IMR-90 (cell line): ENCODE measurements at regions not wholly inside any gene's neighbourhood (a gene's known extent, or its start where the extent isn't known, plus 50 kb on each side); places are given as distances from the start of the nearest gene placed in this dataset.

ENCODE experiments used
- ATAC-seq: fragments of 200-7000 bp; cut with Tn5 transposase; 2 replicates; pipeline ENCODE4 v1.9.1; 2020; ENCODE audit warnings: low read depth, mild to moderate bottlenecking, moderate library complexity
- BruUV-seq: library from RNA; stranded (reverse); fragments of 400-500 nt; replicated peaks from 2 replicates; lab custom pipeline; 2021; lab: Mats Ljungman, UMichigan
- CTCF ChIA-PET: fragments of 300-600 bp; formaldehyde crosslinking; extraction: SDS; loops from one replicate; lab custom pipeline; 2021; ENCODE audit warnings: antibody characterized with exemption; lab: Yijun Ruan, JAX
- POLR2A ChIA-PET: fragments of 300-600 bp; sonication (Branson Sonifier 250); formaldehyde crosslinking; loops from one replicate; lab custom pipeline; 2022; ENCODE audit warnings: antibody characterized with exemption; ENCODE audit not compliant: unreplicated experiment; lab: Charles Lee
- DNase-seq: peaks from one replicate; pipeline ENCODE4 v3.0.0; 2013
- H2AFZ ChIP-seq: replicated peaks from 2 replicates; pipeline ENCODE3; 2013; ENCODE audit warnings: low read length, mild to moderate bottlenecking; ENCODE audit not compliant: poor library complexity
- H2AK5ac ChIP-seq: 2 replicates; pipeline ENCODE4 v1.6.1; 2013; ENCODE audit warnings: low read depth, low read length, inconsistent platforms
- H2AK9ac ChIP-seq: replicated peaks from 2 replicates; pipeline ENCODE3; 2013; ENCODE audit warnings: mild to moderate bottlenecking, low read depth, low read length, moderate library complexity; ENCODE audit not compliant: poor library complexity
- H2BK120ac ChIP-seq: 2 replicates; pipeline ENCODE4 v1.6.1; 2013; ENCODE audit warnings: low read depth, low read length, inconsistent platforms
- H2BK15ac ChIP-seq: 3 replicates; pipeline ENCODE4 v1.6.1; 2013; ENCODE audit warnings: low read depth, low read length, inconsistent platforms
- H2BK20ac ChIP-seq: 2 replicates; pipeline ENCODE4 v1.6.1; 2013; ENCODE audit warnings: low read depth, mild to moderate bottlenecking, inconsistent platforms, low read length, moderate library complexity
- H2BK5ac ChIP-seq: 2 replicates; pipeline ENCODE4 v1.6.1; 2013; ENCODE audit warnings: mild to moderate bottlenecking, low read depth, low read length, inconsistent platforms; ENCODE audit not compliant: poor library complexity, severe bottlenecking
- H3K14ac ChIP-seq: replicated peaks from 2 replicates; pipeline ENCODE4 v1.6.1; 2013; ENCODE audit warnings: low read depth, low read length, inconsistent platforms
- H3K18ac ChIP-seq: 2 replicates; pipeline ENCODE4 v1.6.1; 2013; ENCODE audit warnings: low read depth, low read length, control low read depth
- H3K23ac ChIP-seq: 2 replicates; pipeline ENCODE4 v1.6.1; 2013; ENCODE audit warnings: low read depth, low read length, inconsistent platforms
- H3K27ac ChIP-seq: 2 replicates; pipeline ENCODE4 v1.5.1; 2013; ENCODE audit warnings: mild to moderate bottlenecking, control low read depth, low read length; ENCODE audit not compliant: insufficient read depth
- H3K27me3 ChIP-seq: 2 replicates; pipeline ENCODE4 v1.6.1; 2013; ENCODE audit warnings: low read length; ENCODE audit not compliant: control insufficient read depth, insufficient read depth
- H3K36me3 ChIP-seq: 2 replicates; pipeline ENCODE4 v1.6.1; 2013; ENCODE audit warnings: low read length, mixed read lengths; ENCODE audit not compliant: control insufficient read depth, insufficient read depth
- H3K4ac ChIP-seq: 2 replicates; pipeline ENCODE4 v1.6.1; 2013; ENCODE audit warnings: low read depth, low read length, inconsistent platforms
- H3K4me1 ChIP-seq: 2 replicates; pipeline ENCODE4 v1.6.1; 2013; ENCODE audit warnings: low read length, mixed read lengths; ENCODE audit not compliant: control insufficient read depth, insufficient read depth
- H3K4me2 ChIP-seq: 2 replicates; pipeline ENCODE4 v1.6.1; 2013; ENCODE audit warnings: low read depth, mild to moderate bottlenecking, control low read depth, low read length, moderate library complexity
- H3K4me3 ChIP-seq: 2 replicates; pipeline ENCODE4 v1.5.1; 2013; ENCODE audit warnings: low read depth, mild to moderate bottlenecking, control low read depth, low read length, moderate library complexity; ENCODE audit not compliant: insufficient read depth
- H3K56ac ChIP-seq: 2 replicates; pipeline ENCODE4 v1.6.1; 2013; ENCODE audit warnings: low read length, inconsistent platforms; ENCODE audit not compliant: insufficient read depth; ENCODE audit errors: extremely low read depth
- H3K79me1 ChIP-seq, 2 experiments: 2 replicates each; pipeline ENCODE4 v1.6.1; 2013; ENCODE audit warnings: low read length in 2 of 2, inconsistent platforms in 1 of 2, low read depth in 1 of 2
- H3K9ac ChIP-seq: 2 replicates; pipeline ENCODE4 v1.6.1; 2013; ENCODE audit warnings: low read depth, low read length, control low read depth
- H3K9me1 ChIP-seq: 2 replicates; pipeline ENCODE4 v1.6.1; 2013; ENCODE audit warnings: low read length, inconsistent platforms; ENCODE audit not compliant: insufficient read depth
- H3K9me3 ChIP-seq: 2 replicates; pipeline ENCODE4 v1.6.1; 2013; ENCODE audit warnings: low read length; ENCODE audit not compliant: control insufficient read depth, insufficient read depth
- H4K20me1 ChIP-seq: 2 replicates; pipeline ENCODE4 v1.6.1; 2013; ENCODE audit warnings: low read length, inconsistent platforms; ENCODE audit not compliant: insufficient read depth
- H4K5ac ChIP-seq: 2 replicates; pipeline ENCODE4 v1.6.1; 2013; ENCODE audit warnings: mild to moderate bottlenecking, low read depth, low read length, control low read depth
- H4K8ac ChIP-seq, 2 experiments: 2 replicates each; pipeline ENCODE4 v1.6.1; 2013; ENCODE audit warnings: low read depth in 2 of 2, low read length in 2 of 2, control low read depth in 1 of 2, inconsistent platforms in 1 of 2
- H4K91ac ChIP-seq: 2 replicates; pipeline ENCODE4 v1.6.1; 2013; ENCODE audit warnings: low read depth, low read length, inconsistent platforms; ENCODE audit not compliant: insufficient read depth
- BHLHE40 ChIP-seq: fragments of 150-350 bp; IDR thresholded peaks from 2 replicates; pipeline ENCODE4 v1.6.1; 2016; ENCODE audit warnings: mild to moderate bottlenecking, low read depth, low read length
- CEBPB ChIP-seq: IDR thresholded peaks from 2 replicates; pipeline ENCODE4 v1.6.1; 2012; ENCODE audit warnings: low read depth, low read length, improper control_type of control experiment
- CHD1 ChIP-seq: IDR thresholded peaks from 2 replicates; pipeline ENCODE4 v1.6.1; 2012; ENCODE audit warnings: low read depth, low read length, improper control_type of control experiment
- FOS ChIP-seq: fragments of 150-350 bp; IDR thresholded peaks from 2 replicates; pipeline ENCODE4 v1.6.1; 2016; ENCODE audit warnings: low read depth, low read length
- MAFK ChIP-seq: IDR thresholded peaks from 2 replicates; pipeline ENCODE4 v1.6.1; 2012; ENCODE audit warnings: low read depth, low read length, improper control_type of control experiment
- MAZ ChIP-seq: IDR thresholded peaks from 2 replicates; pipeline ENCODE4 v1.6.1; 2012; ENCODE audit warnings: low read depth, mild to moderate bottlenecking, low read length, improper control_type of control experiment, moderate library complexity, borderline replicate concordance
- NFE2L2 ChIP-seq: fragments of 150-350 bp; IDR thresholded peaks from 2 replicates; pipeline ENCODE4 v1.6.1; 2016; ENCODE audit warnings: low read depth, mild to moderate bottlenecking, low read length
- POLR2A ChIP-seq: IDR thresholded peaks from 2 replicates; pipeline ENCODE4 v1.6.1; 2012; ENCODE audit warnings: mild to moderate bottlenecking, low read depth, low read length
- RAD21 ChIP-seq: IDR thresholded peaks from 2 replicates; pipeline ENCODE4 v1.6.1; 2012; ENCODE audit warnings: low read length, improper control_type of control experiment
- RCOR1 ChIP-seq: IDR thresholded peaks from 2 replicates; pipeline ENCODE4 v1.6.1; 2012; ENCODE audit warnings: mild to moderate bottlenecking, low read length, improper control_type of control experiment; ENCODE audit not compliant: insufficient replicate concordance
- RFX5 ChIP-seq: IDR thresholded peaks from 2 replicates; pipeline ENCODE4 v1.8.0; 2012; ENCODE audit warnings: low read depth, mild to moderate bottlenecking, low read length, moderate library complexity
- SMC3 ChIP-seq: fragments of 150-350 bp; IDR thresholded peaks from 2 replicates; pipeline ENCODE4 v1.6.1; 2016; ENCODE audit warnings: low read depth, mild to moderate bottlenecking, antibody characterized with exemption, low read length, moderate library complexity
- WGBS, 2 experiments: methylation state at CpG; one replicate each; pipeline versions ENCODE4 v1.1.5 to v1.1.7; 2013; ENCODE audit warnings: missing lambda C conversion rate in 2 of 2; ENCODE audit not compliant: insufficient read length in 1 of 2; ENCODE audit errors: extremely low coverage in 2 of 2; 5-methylcytosine and 5-hydroxymethylcytosine counted together
- dilution Hi-C: fragments of 300-500 bp; cut with HindIII; formaldehyde crosslinking; loops from one replicate; pipeline ENCODE4 v1.14.3; 2018; ENCODE audit warnings: low sequenced_read_pairs; ENCODE audit not compliant: unreplicated experiment
- in situ Hi-C: fragments of 300-500 bp; cut with MboI; formaldehyde crosslinking; loops from 3 replicates; pipeline ENCODE4 v1.14.3; 2019; ENCODE audit warnings: low sequenced_read_pairs, inconsistent platforms, mixed read lengths
- intact Hi-C: fragments of 100-400 bp; cut with micrococcal nuclease; formaldehyde crosslinking; loops from 2 replicates; pipeline ENCODE4 v1.10.0; 2022
- TF ChIP-seq, protein P1 (sequence below): conservative IDR thresholded peaks from 2 replicates; pipeline ENCODE4 v1.5.1; 2012; ENCODE audit warnings: mild to moderate bottlenecking, low read depth, low read length, improper control_type of control experiment
- TF ChIP-seq, protein P2 (sequence below): fragments of 150-350 bp; IDR thresholded peaks from 2 replicates; pipeline ENCODE4 v1.6.1; 2017; ENCODE audit warnings: mild to moderate bottlenecking, antibody characterized with exemption, low read length, low read depth
- TF ChIP-seq, protein P3 (sequence below): fragments of 150-350 bp; IDR thresholded peaks from 2 replicates; pipeline ENCODE4 v1.6.1; 2016; ENCODE audit warnings: low read depth, mild to moderate bottlenecking, low read length, moderate library complexity, borderline replicate concordance

DNA sequence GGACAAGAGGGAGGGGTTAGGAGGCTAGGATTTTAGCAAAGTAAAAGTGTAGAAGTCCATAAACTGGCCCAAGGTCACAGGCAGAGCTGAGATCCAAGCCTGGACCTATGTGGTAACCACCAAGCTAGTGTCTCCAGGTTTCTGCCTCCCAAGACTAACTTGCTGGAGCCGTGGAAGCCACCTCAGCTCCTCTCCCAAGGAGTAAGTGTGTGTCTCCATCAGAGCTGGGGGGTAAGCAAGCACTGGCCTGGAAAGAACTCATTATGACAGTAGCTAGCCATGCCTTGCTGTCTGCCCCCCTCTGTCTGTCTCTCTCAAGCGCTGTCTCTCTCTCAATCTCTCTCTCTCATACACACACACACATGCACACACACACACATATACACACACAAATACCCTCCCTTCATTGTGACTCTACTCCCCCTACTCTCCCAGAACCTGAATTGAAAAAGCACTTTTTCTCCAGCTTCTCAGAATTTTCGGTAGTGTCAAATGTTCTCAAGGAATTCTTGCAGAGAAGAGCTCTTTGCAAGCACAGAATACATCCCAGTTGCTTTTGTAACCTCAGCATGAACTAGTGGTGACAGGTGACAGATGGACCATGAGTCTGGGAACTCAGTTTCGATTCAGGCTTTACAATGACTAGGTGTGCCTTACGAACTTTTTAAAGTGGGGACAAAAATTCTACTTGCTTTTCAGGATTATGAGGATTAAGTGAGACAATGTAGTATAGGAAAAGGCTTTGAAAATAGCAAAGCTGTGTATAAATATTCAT, 238.0 kb upstream of the FGGY start:
- H3K14ac ChIP-seq: no peak overlapping the region
- dilution Hi-C loops: no loop called here
- H4K20me1 ChIP-seq: no peaks in the 10 kb centered on the region

More for the DNA sequence above, 238.0 kb upstream of the FGGY start:
- H2BK15ac ChIP-seq: no peak overlapping the region
- H3K79me1 ChIP-seq: no peaks in the 10 kb centered on the region
- H3K4me2 ChIP-seq: no peak overlapping the region
- 72% methylated on average over 2 of the region's 5 CpGs; no CpG with 5 or more reads in 1 of the 2 experiments for WGBS, 2 experiments
- peaks cover 2% of the 10 kb centered on the region; the same call in 1 of the 2 replicates for H3K9me1 ChIP-seq
- DNase-seq (no peak), ATAC-seq (no peak)
- no peak overlapping the region for H3K18ac ChIP-seq
- H3K27me3 ChIP-seq: no peaks in the 10 kb centered on the region
- H3K36me3 ChIP-seq: no peaks in the 10 kb centered on the region
- no peak overlapping the region for H3K23ac ChIP-seq
- no peak overlapping the region for H2BK5ac ChIP-seq
- ChIA-PET CTCF (no interaction called here), POLR2A (interaction anchor here (0.5 kb wide), 1 partner anchor 671 kb away, joined by 3 read pairs; no protein-coding TSS in a partner anchor)
- peaks cover 3% of the 10 kb centered on the region; the same call in 1 of the 2 replicates for H3K9me3 ChIP-seq
- no peak overlapping the region for H2BK120ac ChIP-seq
- intact Hi-C loops: loop anchor here (5.0 kb wide), 1 partner anchor 157 kb away; no protein-coding TSS in a partner anchor
- no peak overlapping the region for H3K56ac ChIP-seq
- no peak overlapping the region for H4K8ac ChIP-seq
- H3K4ac ChIP-seq: 0 out of 2 replicates have a peak overlapping the region, but pooled peaks have one; percentile 1
- no peak overlapping the region for H2BK20ac ChIP-seq
- in situ Hi-C loops: no loop called here
- H3K27ac ChIP-seq: no peak overlapping the region
- H2AFZ ChIP-seq: peak overlapping the region; percentile 58
- H2AK9ac ChIP-seq: no peak overlapping the region
- TF ChIP-seq BHLHE40 (no peak), MAZ (no peak), SMC3 (no peak), RCOR1 (no peak), CEBPB (no peak), POLR2A (no peak), RFX5 (no peak), MAFK (no peak), RAD21 (no peak), FOS (no peak), CHD1 (no peak), NFE2L2 (no peak)
- TF ChIP-seq, protein P1, sequence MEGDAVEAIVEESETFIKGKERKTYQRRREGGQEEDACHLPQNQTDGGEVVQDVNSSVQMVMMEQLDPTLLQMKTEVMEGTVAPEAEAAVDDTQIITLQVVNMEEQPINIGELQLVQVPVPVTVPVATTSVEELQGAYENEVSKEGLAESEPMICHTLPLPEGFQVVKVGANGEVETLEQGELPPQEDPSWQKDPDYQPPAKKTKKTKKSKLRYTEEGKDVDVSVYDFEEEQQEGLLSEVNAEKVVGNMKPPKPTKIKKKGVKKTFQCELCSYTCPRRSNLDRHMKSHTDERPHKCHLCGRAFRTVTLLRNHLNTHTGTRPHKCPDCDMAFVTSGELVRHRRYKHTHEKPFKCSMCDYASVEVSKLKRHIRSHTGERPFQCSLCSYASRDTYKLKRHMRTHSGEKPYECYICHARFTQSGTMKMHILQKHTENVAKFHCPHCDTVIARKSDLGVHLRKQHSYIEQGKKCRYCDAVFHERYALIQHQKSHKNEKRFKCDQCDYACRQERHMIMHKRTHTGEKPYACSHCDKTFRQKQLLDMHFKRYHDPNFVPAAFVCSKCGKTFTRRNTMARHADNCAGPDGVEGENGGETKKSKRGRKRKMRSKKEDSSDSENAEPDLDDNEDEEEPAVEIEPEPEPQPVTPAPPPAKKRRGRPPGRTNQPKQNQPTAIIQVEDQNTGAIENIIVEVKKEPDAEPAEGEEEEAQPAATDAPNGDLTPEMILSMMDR: no peak
- TF ChIP-seq, protein P2, sequence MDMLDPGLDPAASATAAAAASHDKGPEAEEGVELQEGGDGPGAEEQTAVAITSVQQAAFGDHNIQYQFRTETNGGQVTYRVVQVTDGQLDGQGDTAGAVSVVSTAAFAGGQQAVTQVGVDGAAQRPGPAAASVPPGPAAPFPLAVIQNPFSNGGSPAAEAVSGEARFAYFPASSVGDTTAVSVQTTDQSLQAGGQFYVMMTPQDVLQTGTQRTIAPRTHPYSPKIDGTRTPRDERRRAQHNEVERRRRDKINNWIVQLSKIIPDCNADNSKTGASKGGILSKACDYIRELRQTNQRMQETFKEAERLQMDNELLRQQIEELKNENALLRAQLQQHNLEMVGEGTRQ: no peak
- TF ChIP-seq, protein P3, sequence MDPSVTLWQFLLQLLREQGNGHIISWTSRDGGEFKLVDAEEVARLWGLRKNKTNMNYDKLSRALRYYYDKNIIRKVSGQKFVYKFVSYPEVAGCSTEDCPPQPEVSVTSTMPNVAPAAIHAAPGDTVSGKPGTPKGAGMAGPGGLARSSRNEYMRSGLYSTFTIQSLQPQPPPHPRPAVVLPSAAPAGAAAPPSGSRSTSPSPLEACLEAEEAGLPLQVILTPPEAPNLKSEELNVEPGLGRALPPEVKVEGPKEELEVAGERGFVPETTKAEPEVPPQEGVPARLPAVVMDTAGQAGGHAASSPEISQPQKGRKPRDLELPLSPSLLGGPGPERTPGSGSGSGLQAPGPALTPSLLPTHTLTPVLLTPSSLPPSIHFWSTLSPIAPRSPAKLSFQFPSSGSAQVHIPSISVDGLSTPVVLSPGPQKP: no peak
- H4K91ac ChIP-seq: no peak overlapping the region
- no peak overlapping the region for H3K9ac ChIP-seq
- no TSS peak for BruUV-seq
- H3K4me3 ChIP-seq: no peak overlapping the region
- H3K4me1 ChIP-seq: peaks cover 4% of the 10 kb centered on the region
- H2AK5ac ChIP-seq: no peak overlapping the region
- no peak overlapping the region for H4K5ac ChIP-seq
